GM18861 (cell line): ENCODE measurements at regions not wholly inside any gene's neighbourhood (a gene's known extent, or its start where the extent isn't known, plus 50 kb on each side); places are given as distances from the start of the nearest gene placed in this dataset.

Source experiments
- ATAC-seq: cut with Tn5 transposase; IDR thresholded peaks from one replicate; pipeline ENCODE4 v1.9.1; 2021; ENCODE audit not compliant: unreplicated experiment

DNA sequence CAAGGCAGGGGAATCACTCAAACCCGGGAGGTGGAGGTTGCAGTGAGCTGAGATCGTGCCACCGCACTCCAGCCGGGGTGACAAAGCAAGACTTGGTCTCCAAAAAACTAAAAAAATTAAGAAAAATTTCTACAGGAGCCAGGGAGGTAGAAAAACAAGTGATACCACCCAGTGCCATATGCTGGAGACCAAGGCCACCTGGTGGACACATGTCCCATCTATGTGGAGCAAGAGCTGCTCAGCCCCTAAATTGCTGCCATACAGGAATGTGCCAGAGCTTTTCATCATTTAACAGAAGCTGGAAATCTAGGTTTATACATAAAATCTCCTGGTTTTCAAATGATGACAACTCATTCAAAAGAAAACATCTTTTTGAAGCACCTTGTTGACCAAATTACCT lies 61.4 kb upstream of the ELK3 start:
- no peak for ATAC-seq

- ATAC-seq, result no peak
Observed at GRCh38 chr12:96134200-96134599, 60.0 kb upstream of the ELK3 start.

- no peak for ATAC-seq
Observed at GRCh38 chr12:96136161-96136560, 58.0 kb upstream of the ELK3 start.

DNA sequence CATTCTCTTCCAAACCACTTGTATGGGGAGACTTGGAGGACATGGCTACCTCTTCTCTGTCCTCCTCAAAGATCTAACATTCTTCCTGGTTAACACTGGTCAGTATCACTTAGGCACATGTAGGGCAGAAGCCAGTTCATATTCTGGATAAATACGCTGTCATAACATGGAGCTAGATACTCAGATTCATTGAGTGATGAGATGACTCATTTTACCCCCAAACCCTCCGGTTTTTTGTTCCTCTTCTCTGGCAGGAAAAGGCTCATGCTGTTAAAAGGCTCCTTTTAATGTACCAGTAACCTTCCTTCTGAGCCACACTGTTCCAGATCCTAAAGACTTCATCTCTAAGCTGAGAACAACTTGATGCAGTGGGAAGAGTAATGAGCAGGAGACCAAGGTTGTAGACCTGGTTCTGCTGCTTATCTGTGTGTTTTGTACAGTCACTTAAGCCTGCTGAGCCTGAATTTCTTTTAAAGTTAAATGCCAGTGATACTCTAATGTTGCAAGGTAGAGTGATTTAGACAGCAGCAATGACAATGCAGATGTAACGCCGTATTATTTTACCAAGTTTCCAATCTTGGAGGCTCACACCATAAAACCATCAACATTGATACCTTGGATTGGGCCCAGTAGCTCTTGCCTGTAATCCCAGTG lies 57.3 kb upstream of the ELK3 start:
- ATAC-seq, result no peak

DNA sequence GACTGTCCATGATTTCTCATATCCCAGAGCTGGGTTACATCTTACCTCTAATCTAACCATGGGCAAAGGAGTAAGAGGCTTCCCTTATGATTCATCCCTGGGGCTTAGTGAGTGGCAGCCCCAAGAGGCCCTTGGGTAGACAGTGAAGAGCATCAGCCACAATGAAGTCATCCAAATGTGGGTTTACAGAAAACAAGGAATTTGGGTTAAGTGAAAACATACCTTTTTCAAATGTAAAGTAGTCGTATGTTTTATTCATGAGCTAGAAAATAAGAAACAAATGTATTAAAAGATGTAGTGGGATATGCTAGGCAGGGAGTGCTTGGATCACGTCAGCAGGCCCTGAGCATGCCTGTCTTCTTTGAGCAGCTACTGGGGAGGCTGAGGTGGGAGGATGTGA lies 54.0 kb upstream of the ELK3 start:
- ATAC-seq, result no peak

GRCh38 chr12:96141216-96141912 lies 52.8 kb upstream of the ELK3 start:
- no peak for ATAC-seq

GRCh38 chr12:96143392-96143791 lies 50.8 kb upstream of the ELK3 start:
- no peak for ATAC-seq

DNA sequence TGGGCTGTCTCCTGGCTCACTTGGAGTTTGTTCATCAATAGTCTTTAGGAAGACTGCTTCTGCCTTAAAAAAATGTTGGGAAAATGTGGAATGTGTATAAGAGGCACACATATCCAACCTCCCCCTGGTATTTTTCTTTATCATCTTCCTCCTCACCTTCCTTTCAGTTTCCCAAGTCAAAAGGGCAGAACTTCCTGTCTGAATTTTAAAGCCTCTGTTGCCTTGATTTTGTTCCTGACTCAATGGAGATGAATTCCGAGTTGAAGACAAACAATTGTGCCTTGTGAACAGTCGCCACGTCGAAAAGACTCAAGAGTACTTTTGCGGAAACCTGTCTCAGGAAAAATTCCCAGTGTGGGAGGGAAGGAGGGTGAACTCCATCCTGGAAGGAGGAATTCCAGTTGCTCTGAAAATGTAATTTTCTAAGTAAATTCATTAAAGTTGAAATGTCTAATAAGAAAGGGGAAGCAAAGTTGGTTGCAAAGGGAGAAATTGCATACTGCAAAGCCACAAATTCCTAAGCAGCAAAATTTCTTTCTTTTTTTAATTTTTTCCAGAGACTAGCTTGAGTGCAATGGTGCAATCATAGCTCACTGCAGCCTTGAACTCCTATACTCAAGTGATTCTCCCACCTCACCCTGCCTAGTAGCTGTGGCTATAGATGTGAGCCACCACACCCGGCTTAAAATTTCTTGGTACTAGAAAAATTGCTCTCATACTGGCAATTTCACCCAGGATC lies 50.2 kb upstream of the ELK3 start:
- ATAC-seq, result no peak
